PC-3 (cell line): ENCODE measurements at regions not wholly inside any gene's neighbourhood (a gene's known extent, or its start where the extent isn't known, plus 50 kb on each side); places are given as distances from the start of the nearest gene placed in this dataset.

ENCODE experiments used
- EZH2 ChIP-seq: fragments of 300-600 bp; sonication (generic); IDR thresholded peaks from one replicate; pipeline ENCODE4 v1.6.1; 2017; ENCODE audit warnings: antibody characterized with exemption, mild to moderate bottlenecking, low read length; ENCODE audit not compliant: unreplicated experiment
- EZH2phosphoT487 ChIP-seq: fragments of 300-600 bp; sonication (generic); IDR thresholded peaks from 2 replicates; pipeline ENCODE4 v1.6.1; 2018; ENCODE audit warnings: mild to moderate bottlenecking, antibody characterized with exemption, low read length, borderline replicate concordance
- TF ChIP-seq, protein P1 (sequence below): fragments of 300-600 bp; sonication (generic); conservative IDR thresholded peaks from 2 replicates; pipeline ENCODE4 v1.5.1; 2017; ENCODE audit warnings: antibody characterized with exemption, low read depth, mild to moderate bottlenecking, low read length

DNA sequence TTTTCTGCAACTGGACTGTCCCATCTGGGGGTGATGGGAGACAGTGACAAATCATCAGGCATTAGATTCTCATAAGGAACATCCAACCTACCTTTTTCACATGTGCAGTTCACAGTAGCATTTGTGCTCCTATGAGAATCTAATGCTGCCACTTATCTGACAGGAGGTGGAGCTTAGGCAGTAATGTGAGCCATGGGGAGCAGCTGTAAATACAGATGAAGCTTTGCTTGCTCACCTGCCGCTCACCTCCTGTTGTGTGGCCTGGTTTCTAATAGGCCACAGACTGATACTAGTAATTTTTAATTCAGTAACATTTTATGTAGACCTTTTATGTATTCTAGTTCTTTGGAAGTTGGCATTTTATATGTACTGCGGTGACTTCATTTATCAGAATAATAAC, 180.1 kb upstream of the SPOPL start:
- TF ChIP-seq, protein P1, sequence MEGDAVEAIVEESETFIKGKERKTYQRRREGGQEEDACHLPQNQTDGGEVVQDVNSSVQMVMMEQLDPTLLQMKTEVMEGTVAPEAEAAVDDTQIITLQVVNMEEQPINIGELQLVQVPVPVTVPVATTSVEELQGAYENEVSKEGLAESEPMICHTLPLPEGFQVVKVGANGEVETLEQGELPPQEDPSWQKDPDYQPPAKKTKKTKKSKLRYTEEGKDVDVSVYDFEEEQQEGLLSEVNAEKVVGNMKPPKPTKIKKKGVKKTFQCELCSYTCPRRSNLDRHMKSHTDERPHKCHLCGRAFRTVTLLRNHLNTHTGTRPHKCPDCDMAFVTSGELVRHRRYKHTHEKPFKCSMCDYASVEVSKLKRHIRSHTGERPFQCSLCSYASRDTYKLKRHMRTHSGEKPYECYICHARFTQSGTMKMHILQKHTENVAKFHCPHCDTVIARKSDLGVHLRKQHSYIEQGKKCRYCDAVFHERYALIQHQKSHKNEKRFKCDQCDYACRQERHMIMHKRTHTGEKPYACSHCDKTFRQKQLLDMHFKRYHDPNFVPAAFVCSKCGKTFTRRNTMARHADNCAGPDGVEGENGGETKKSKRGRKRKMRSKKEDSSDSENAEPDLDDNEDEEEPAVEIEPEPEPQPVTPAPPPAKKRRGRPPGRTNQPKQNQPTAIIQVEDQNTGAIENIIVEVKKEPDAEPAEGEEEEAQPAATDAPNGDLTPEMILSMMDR, result no peak
- TF ChIP-seq EZH2 (no peak), EZH2phosphoT487 (no peak)
